SK-N-SH (cell line): ENCODE measurements at regions not wholly inside any gene's neighbourhood (a gene's known extent, or its start where the extent isn't known, plus 50 kb on each side); places are given as distances from the start of the nearest gene placed in this dataset.

Source experiments
- ELF1 ChIP-seq: IDR thresholded peaks from 2 replicates; pipeline ENCODE4 v1.4.0; 2012
- GABPA ChIP-seq: IDR thresholded peaks from 2 replicates; pipeline ENCODE4 v1.4.0; 2012; ENCODE audit warnings: low read depth, mild to moderate bottlenecking
- NRF1 ChIP-seq: IDR thresholded peaks from 2 replicates; pipeline ENCODE4 v1.6.1; 2012; ENCODE audit warnings: low read depth, mild to moderate bottlenecking, low read length
- POLR2AphosphoS5 ChIP-seq: IDR thresholded peaks from 2 replicates; pipeline ENCODE4 v1.6.1; 2012; ENCODE audit warnings: low read depth, low read length
- REST ChIP-seq: IDR thresholded peaks from 2 replicates; pipeline ENCODE4 v1.6.1; 2012; ENCODE audit warnings: mild to moderate bottlenecking, low read depth, low read length, moderate library complexity
- TAF1 ChIP-seq: IDR thresholded peaks from 2 replicates; pipeline ENCODE4 v1.6.1; 2012; ENCODE audit warnings: low read depth, mild to moderate bottlenecking, low read length, moderate library complexity, borderline replicate concordance
- USF2 ChIP-seq: fragments of 150-350 bp; IDR thresholded peaks from 2 replicates; pipeline ENCODE4 v1.6.1; 2017; ENCODE audit warnings: antibody characterized with exemption, low read length, low read depth, borderline replicate concordance
- TF ChIP-seq, protein P1 (sequence below): fragments of 200-600 bp; sonication (generic); IDR thresholded peaks from 2 replicates; pipeline ENCODE4 v1.6.1; 2017; ENCODE audit warnings: antibody characterized with exemption, mild to moderate bottlenecking, moderate library complexity
- TF ChIP-seq, protein P2 (sequence below): IDR thresholded peaks from 2 replicates; pipeline ENCODE4 v1.4.0; 2012; ENCODE audit warnings: low read depth
- TF ChIP-seq, protein P3 (sequence below): IDR thresholded peaks from 2 replicates; pipeline ENCODE4; 2012

- TF ChIP-seq ELF1 (no peak), GABPA (no peak), POLR2AphosphoS5 (no peak), USF2 (no peak), NRF1 (no peak), TAF1 (no peak), REST (no peak)
- TF ChIP-seq, protein P1, sequence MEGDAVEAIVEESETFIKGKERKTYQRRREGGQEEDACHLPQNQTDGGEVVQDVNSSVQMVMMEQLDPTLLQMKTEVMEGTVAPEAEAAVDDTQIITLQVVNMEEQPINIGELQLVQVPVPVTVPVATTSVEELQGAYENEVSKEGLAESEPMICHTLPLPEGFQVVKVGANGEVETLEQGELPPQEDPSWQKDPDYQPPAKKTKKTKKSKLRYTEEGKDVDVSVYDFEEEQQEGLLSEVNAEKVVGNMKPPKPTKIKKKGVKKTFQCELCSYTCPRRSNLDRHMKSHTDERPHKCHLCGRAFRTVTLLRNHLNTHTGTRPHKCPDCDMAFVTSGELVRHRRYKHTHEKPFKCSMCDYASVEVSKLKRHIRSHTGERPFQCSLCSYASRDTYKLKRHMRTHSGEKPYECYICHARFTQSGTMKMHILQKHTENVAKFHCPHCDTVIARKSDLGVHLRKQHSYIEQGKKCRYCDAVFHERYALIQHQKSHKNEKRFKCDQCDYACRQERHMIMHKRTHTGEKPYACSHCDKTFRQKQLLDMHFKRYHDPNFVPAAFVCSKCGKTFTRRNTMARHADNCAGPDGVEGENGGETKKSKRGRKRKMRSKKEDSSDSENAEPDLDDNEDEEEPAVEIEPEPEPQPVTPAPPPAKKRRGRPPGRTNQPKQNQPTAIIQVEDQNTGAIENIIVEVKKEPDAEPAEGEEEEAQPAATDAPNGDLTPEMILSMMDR = no peak
- TF ChIP-seq, protein P2, sequence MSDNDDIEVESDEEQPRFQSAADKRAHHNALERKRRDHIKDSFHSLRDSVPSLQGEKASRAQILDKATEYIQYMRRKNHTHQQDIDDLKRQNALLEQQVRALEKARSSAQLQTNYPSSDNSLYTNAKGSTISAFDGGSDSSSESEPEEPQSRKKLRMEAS = no peak
- TF ChIP-seq, protein P3, sequence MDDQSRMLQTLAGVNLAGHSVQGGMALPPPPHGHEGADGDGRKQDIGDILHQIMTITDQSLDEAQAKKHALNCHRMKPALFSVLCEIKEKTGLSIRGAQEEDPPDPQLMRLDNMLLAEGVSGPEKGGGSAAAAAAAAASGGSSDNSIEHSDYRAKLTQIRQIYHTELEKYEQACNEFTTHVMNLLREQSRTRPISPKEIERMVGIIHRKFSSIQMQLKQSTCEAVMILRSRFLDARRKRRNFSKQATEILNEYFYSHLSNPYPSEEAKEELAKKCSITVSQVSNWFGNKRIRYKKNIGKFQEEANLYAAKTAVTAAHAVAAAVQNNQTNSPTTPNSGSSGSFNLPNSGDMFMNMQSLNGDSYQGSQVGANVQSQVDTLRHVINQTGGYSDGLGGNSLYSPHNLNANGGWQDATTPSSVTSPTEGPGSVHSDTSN = no peak
Observed at GRCh38 chr9:96022445-96023051, 147.1 kb downstream of the ERCC6L2 start.
